Stimulated activated effector memory CD8-positive, alpha-beta T cell treated with anti-CD3 and anti-CD28 coated beads, Interleukin-12 subunit alpha, Interleukin-12 subunit beta, amount 100 ng/mL, for 72 hours (primary cell): ENCODE measurements at regions not wholly inside any gene's neighbourhood (a gene's known extent, or its start where the extent isn't known, plus 50 kb on each side); places are given as distances from the start of the nearest gene placed in this dataset.
"Not testable (repeated sequence)": the region's sequence is repeated elsewhere in the genome, so short reads cannot be mapped to it uniquely, and the experiment has no call there.

Experiments used
- ATAC-seq: fragments of 150-1000 bp; cut with Tn5 transposase; 2 replicates; pipeline ENCODE4 v1.10.0; 2021
- DNase-seq, 2 donors: peaks; one replicate each; pipeline ENCODE4 v3.0.0; 2021 to 2022; ENCODE audit warnings: low spot score in 2 of 2
- H3K27ac Mint-ChIP-seq: one replicate; pipeline ENCODE4 v1.8.0; 2022; ENCODE audit warnings: mild to moderate bottlenecking, mixed read lengths
- H3K36me3 Mint-ChIP-seq: one replicate; pipeline ENCODE4 v1.8.0; 2022; ENCODE audit warnings: mild to moderate bottlenecking, mixed read lengths
- H3K4me1 Mint-ChIP-seq: one replicate; pipeline ENCODE4 v1.8.0; 2022; ENCODE audit warnings: mixed read lengths
- H3K4me3 Mint-ChIP-seq: one replicate; pipeline ENCODE4 v1.8.0; 2022; ENCODE audit warnings: mild to moderate bottlenecking, mixed read lengths
- H3K9me3 Mint-ChIP-seq: one replicate; pipeline ENCODE4 v1.8.0; 2022; ENCODE audit warnings: mixed read lengths

DNA sequence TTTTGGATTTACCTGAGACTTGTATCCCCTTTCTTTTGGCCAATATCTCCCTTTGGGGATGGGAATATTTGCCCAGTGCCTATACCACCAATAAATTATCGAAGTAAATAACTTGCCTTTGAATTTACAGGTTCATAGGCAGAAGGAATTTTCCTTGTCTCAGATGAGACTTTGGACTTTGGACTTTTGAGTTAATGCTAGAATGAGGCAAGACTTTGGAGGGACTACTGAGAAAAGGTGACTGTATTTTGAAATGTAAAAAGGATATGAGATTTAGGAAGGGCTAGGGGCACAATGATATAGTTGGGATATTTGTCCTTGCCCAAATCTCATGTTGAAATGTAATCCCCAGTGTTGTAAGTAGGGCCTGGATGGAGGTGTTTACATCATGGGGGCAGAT, 384.5 kb upstream of the GHITM start:
- Mint-ChIP-seq H3K9me3 (peaks cover 24% of the 10 kb centered on the region), H3K27ac (no peak overlapping the region), H3K4me3 (no peak overlapping the region), H3K4me1 (no peaks in the 10 kb centered on the region), H3K36me3 (no peaks in the 10 kb centered on the region)
- DNase-seq, result no peak
- ATAC-seq, result no peak

- Mint-ChIP-seq H3K27ac (no peak overlapping the region), H3K4me1 (no peaks in the 10 kb centered on the region), H3K4me3 (no peak overlapping the region), H3K36me3 (no peaks in the 10 kb centered on the region), H3K9me3 (peaks cover 7% of the 10 kb centered on the region)
- no peak for DNase-seq
- no peak for ATAC-seq
Measured at GRCh38 chr10:83760142-83760541, 379.2 kb upstream of the GHITM start.

DNA sequence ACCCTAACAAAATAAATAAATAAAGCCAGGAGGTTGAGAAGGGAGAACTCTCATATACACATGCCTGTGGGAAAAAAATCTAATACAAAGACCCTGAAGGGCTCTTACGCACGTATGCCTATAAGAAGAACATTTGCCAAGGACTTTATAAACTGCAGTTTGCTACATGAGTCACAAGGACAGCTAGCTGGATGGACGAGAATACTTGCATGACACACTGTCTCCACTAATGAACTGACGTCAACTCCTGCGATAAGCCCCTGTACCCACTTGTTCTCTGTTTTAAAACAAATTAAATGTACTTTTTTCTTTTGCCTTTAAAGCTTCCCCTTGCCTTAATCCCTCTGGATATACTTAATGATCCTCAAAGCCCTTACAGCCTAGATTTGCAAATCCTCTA, 374.6 kb upstream of the GHITM start:
- no peak for DNase-seq
- ATAC-seq, result no peak
- no peak overlapping the region for H3K27ac Mint-ChIP-seq
- H3K9me3 Mint-ChIP-seq, result no peaks in the 10 kb centered on the region
- no peaks in the 10 kb centered on the region for H3K36me3 Mint-ChIP-seq
- H3K4me1 Mint-ChIP-seq, result no peaks in the 10 kb centered on the region
- no peak overlapping the region for H3K4me3 Mint-ChIP-seq

- Mint-ChIP-seq H3K36me3 (no peaks in the 10 kb centered on the region), H3K4me3 (no peak overlapping the region), H3K27ac (no peak overlapping the region), H3K9me3 (no peaks in the 10 kb centered on the region), H3K4me1 (no peaks in the 10 kb centered on the region)
- ATAC-seq (no peak), DNase-seq (no peak)
Measured at GRCh38 chr10:83765731-83766130, 373.6 kb upstream of the GHITM start.

DNA sequence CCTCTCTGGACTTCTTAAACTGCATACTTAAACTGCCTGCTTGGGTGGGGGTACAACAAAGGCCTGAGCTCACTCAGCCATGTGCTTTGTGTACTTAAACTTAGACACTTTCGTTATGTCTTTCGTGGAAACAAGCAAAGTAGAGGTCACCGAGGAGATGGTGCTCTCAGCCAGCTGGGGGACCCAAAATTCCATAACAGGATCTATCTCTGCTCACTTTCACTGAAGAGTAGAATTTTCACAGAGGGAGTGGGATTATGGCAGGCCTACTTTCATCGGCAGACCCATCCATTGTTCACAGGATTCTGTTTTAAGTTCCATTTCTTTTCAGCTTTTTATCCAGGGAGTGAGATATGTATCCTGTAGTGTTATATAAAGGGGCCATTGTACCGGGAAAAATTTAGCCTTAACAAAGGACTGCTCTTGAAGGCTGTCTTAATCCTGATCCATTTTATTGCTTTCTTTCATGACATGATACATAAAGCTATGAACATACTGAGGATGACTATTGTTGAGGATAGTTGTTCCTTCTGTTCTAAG, 370.0 kb upstream of the GHITM start:
- Mint-ChIP-seq H3K4me3 (no peak overlapping the region), H3K4me1 (no peaks in the 10 kb centered on the region)

GRCh38 chr10:83786701-83787100, 352.6 kb upstream of the GHITM start:
- not testable (repeated sequence) for H3K36me3 Mint-ChIP-seq, ATAC-seq, H3K4me1 Mint-ChIP-seq, DNase-seq, H3K4me3 Mint-ChIP-seq, H3K27ac Mint-ChIP-seq
- H3K9me3 Mint-ChIP-seq, result peaks cover 22% of the 10 kb centered on the region

More for the DNA sequence above, 370.0 kb upstream of the GHITM start:
- no peak for DNase-seq
- Mint-ChIP-seq H3K9me3 (peaks cover 5% of the 10 kb centered on the region), H3K27ac (no peak overlapping the region), H3K36me3 (no peaks in the 10 kb centered on the region)
- ATAC-seq, result no peak

DNA sequence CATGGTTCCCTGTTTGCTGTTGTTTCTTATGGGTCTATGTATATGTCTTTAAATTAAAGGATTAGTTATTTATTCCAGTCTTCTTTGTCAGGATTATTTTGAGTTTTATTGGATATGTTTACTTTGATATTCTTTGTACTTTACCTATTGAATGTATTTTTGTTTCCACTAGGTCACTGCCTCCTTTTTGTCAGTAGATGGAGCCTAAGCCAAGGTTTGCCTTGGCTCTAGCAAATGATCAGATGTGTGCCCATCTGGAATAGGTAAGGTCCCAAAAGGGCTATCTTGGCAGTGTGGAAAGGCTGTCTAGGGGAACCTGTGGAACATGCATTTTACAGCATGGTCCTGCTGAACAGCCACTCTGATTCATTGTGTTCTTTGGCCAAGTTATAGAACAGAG, 337.3 kb upstream of the GHITM start:
- DNase-seq, result no peak
- ATAC-seq, result no peak
- Mint-ChIP-seq H3K9me3 (peaks cover 3% of the 10 kb centered on the region), H3K27ac (no peak overlapping the region), H3K4me3 (no peak overlapping the region), H3K36me3 (no peaks in the 10 kb centered on the region), H3K4me1 (no peaks in the 10 kb centered on the region)

- no peak overlapping the region for H3K27ac Mint-ChIP-seq
- no peaks in the 10 kb centered on the region for H3K4me1 Mint-ChIP-seq
- no peak for DNase-seq
- no peak for ATAC-seq
- no peak overlapping the region for H3K4me3 Mint-ChIP-seq
- no peaks in the 10 kb centered on the region for H3K36me3 Mint-ChIP-seq
- no peaks in the 10 kb centered on the region for H3K9me3 Mint-ChIP-seq
Measured at GRCh38 chr10:83806717-83807116, 332.6 kb upstream of the GHITM start.

- no peak for DNase-seq
- H3K27ac Mint-ChIP-seq, result no peak overlapping the region
- no peak for ATAC-seq
- H3K9me3 Mint-ChIP-seq, result no peaks in the 10 kb centered on the region
- no peak overlapping the region for H3K4me3 Mint-ChIP-seq
- no peaks in the 10 kb centered on the region for H3K36me3 Mint-ChIP-seq
- no peaks in the 10 kb centered on the region for H3K4me1 Mint-ChIP-seq
Measured at GRCh38 chr10:83809001-83809400, 330.3 kb upstream of the GHITM start.

- Mint-ChIP-seq H3K4me1 (no peaks in the 10 kb centered on the region), H3K4me3 (no peak overlapping the region), H3K9me3 (no peaks in the 10 kb centered on the region), H3K27ac (no peak overlapping the region), H3K36me3 (no peaks in the 10 kb centered on the region)
- DNase-seq, result no peak
- peak; percentile 49 for ATAC-seq
Measured at GRCh38 chr10:83816942-83817341, 322.4 kb upstream of the GHITM start.

GRCh38 chr10:83817797-83818196, 321.5 kb upstream of the GHITM start:
- Mint-ChIP-seq H3K27ac (no peak overlapping the region), H3K36me3 (no peaks in the 10 kb centered on the region), H3K4me1 (no peaks in the 10 kb centered on the region), H3K9me3 (no peaks in the 10 kb centered on the region), H3K4me3 (no peak overlapping the region)
- no peak for ATAC-seq
- no peak for DNase-seq

- Mint-ChIP-seq H3K4me3 (no peak overlapping the region), H3K4me1 (no peaks in the 10 kb centered on the region), H3K36me3 (no peaks in the 10 kb centered on the region), H3K27ac (no peak overlapping the region), H3K9me3 (no peaks in the 10 kb centered on the region)
- no peak for ATAC-seq
- DNase-seq, result no peak
Measured at GRCh38 chr10:83819609-83820008, 319.7 kb upstream of the GHITM start.

GRCh38 chr10:83820033-83820432, 319.3 kb upstream of the GHITM start:
- H3K27ac Mint-ChIP-seq, result no peak overlapping the region
- no peaks in the 10 kb centered on the region for H3K4me1 Mint-ChIP-seq
- no peak for DNase-seq

GRCh38 chr10:83824099-83824498, 315.2 kb upstream of the GHITM start:
- ATAC-seq, result no peak
- Mint-ChIP-seq H3K36me3 (no peaks in the 10 kb centered on the region), H3K4me1 (no peaks in the 10 kb centered on the region), H3K9me3 (no peaks in the 10 kb centered on the region), H3K27ac (no peak overlapping the region), H3K4me3 (no peak overlapping the region)
- DNase-seq, result no peak

More at GRCh38 chr10:83820033-83820432, 319.3 kb upstream of the GHITM start:
- Mint-ChIP-seq H3K36me3 (no peaks in the 10 kb centered on the region), H3K9me3 (no peaks in the 10 kb centered on the region), H3K4me3 (no peak overlapping the region)
- no peak for ATAC-seq

DNA sequence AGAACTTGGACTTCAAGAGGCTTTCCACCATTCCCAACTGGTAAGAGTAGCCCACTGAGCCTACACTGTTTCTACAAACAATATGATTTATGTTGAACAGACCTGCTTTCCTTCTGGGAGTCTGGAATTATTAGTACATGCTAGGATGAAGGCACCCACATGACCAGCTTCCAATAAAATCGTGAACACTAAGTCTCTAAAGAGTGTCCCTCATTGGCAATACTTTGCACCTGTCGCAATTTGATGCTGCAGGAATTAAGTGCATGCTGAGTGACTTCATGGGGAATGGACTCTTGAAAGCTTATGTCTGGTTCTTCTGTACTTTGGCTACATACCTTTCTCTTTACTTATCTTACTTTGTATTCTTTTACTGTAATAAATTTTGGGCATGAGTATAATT, 305.2 kb upstream of the GHITM start:
- no peaks in the 10 kb centered on the region for H3K4me1 Mint-ChIP-seq
- H3K9me3 Mint-ChIP-seq, result peaks cover 6% of the 10 kb centered on the region
- H3K27ac Mint-ChIP-seq, result no peak overlapping the region
- no peak for ATAC-seq
- no peaks in the 10 kb centered on the region for H3K36me3 Mint-ChIP-seq
- no peak overlapping the region for H3K4me3 Mint-ChIP-seq
- no peak for DNase-seq

DNA sequence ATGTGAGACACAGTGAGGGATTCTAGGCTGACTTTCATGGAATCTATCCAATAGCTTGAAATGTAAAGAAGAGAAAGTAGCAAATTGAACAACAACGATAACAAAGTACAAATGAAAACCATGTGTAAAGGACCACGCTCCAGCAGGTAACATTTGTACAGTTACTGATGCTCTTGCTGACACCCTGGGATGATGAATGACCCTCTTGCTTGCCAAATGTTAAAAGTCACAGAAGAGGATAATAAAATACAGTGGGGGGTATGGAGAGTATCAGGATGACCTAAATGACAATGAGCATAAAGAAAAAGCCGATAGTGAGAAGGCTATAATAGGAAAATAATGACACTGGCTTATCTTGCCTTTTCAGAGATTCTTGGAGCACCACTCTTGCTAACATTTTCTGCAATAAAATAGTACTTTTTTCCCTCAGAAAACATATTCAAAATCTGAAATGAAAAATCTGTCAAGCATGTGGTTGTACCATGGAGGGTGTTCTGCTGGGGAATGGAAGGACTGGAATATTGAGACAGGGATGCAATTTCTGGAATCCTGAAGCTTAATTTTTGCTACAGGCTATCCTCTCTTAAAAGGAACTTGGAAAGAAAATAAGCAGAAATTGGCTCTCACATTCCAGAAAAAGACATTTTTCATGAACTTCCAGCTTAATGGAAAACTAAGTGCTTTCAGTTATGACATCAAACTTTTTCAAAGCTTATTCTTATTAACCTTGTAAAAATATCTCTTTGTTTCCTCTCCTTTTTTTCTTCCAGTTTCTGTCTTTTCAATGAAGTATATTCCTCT, 303.2 kb upstream of the GHITM start:
- no peaks in the 10 kb centered on the region for H3K4me1 Mint-ChIP-seq
- ATAC-seq (no peak), DNase-seq (no peak)
- no peak overlapping the region for H3K4me3 Mint-ChIP-seq
- peaks cover 2% of the 10 kb centered on the region for H3K9me3 Mint-ChIP-seq
- H3K27ac Mint-ChIP-seq, result no peak overlapping the region
- no peaks in the 10 kb centered on the region for H3K36me3 Mint-ChIP-seq
